PC-3 (cell line): ENCODE measurements at regions not wholly inside any gene's neighbourhood (a gene's known extent, or its start where the extent isn't known, plus 50 kb on each side); places are given as distances from the start of the nearest gene placed in this dataset.
"Not testable (repeated sequence)": the region's sequence is repeated elsewhere in the genome, so short reads cannot be mapped to it uniquely, and the experiment has no call there.

Experiments
- ATAC-seq: fragments of 200-7000 bp; cut with Tn5 transposase; 2 replicates; pipeline ENCODE4 v1.9.1; 2020; ENCODE audit warnings: mild to moderate bottlenecking, moderate library complexity
- BruUV-seq: library from RNA; stranded (reverse); fragments of 400-500 nt; replicated peaks from 2 replicates; lab custom pipeline; 2021; lab: Mats Ljungman, UMichigan
- CTCF ChIA-PET: fragments of 300-600 bp; sonication (Branson Sonifier 250); formaldehyde crosslinking; loops from one replicate; lab custom pipeline; 2022; ENCODE audit warnings: antibody characterized with exemption; lab: Charles Lee
- POLR2A ChIA-PET: fragments of 300-600 bp; sonication (Branson Sonifier 250); formaldehyde crosslinking; loops from one replicate; lab custom pipeline; 2022; ENCODE audit warnings: antibody characterized with exemption; ENCODE audit not compliant: unreplicated experiment; lab: Charles Lee
- DNase-seq: peaks from one replicate; pipeline ENCODE4 v3.0.0-alpha.2; 2015
- H2AFZ ChIP-seq: fragments of 300-600 bp; sonication (generic); 2 replicates; pipeline ENCODE4 v1.6.0; 2016; ENCODE audit warnings: antibody characterized with exemption, low read length
- H3F3A ChIP-seq: fragments of 300-600 bp; sonication (generic); one replicate; pipeline ENCODE4 v1.6.0; 2017; ENCODE audit warnings: antibody characterized with exemption, low read length, control low read depth, mild to moderate bottlenecking; ENCODE audit not compliant: unreplicated experiment
- H3K27ac ChIP-seq: fragments of 300-600 bp; sonication (generic); 2 replicates; pipeline ENCODE4 v1.5.1; 2016; ENCODE audit warnings: mild to moderate bottlenecking, low read length
- H3K27me3 ChIP-seq: fragments of 300-600 bp; sonication (generic); 2 replicates; pipeline ENCODE4 v1.6.1; 2016; ENCODE audit warnings: low read length, mixed read lengths
- H3K36me3 ChIP-seq: fragments of 300-600 bp; sonication (generic); 2 replicates; pipeline ENCODE4 v1.6.1; 2016; ENCODE audit warnings: low read depth, mixed run types, low read length, mixed read lengths
- H3K4me1 ChIP-seq: fragments of 300-600 bp; sonication (generic); 2 replicates; pipeline ENCODE4 v1.5.1; 2016; ENCODE audit warnings: low read length; ENCODE audit not compliant: insufficient read depth
- H3K4me2 ChIP-seq: fragments of 300-600 bp; sonication (generic); 2 replicates; pipeline ENCODE4 v1.6.0; 2016; ENCODE audit warnings: low read length
- H3K4me3 ChIP-seq: fragments of 300-600 bp; sonication (generic); 2 replicates; pipeline ENCODE4 v1.5.1; 2016; ENCODE audit warnings: mild to moderate bottlenecking, low read length, mixed read lengths
- H3K79me2 ChIP-seq: fragments of 300-600 bp; sonication (generic); 2 replicates; pipeline ENCODE4 v1.6.1; 2017; ENCODE audit warnings: low read length, mixed read lengths
- H3K9ac ChIP-seq: fragments of 300-600 bp; sonication (generic); 2 replicates; pipeline ENCODE4 v1.6.0; 2016; ENCODE audit warnings: mild to moderate bottlenecking, low read length
- H3K9me2 ChIP-seq: fragments of 300-600 bp; sonication (generic); replicated peaks from 2 replicates; pipeline ENCODE4 v1.6.1; 2016; ENCODE audit warnings: mixed run types, low read length, mixed read lengths
- H3K9me3 ChIP-seq: fragments of 300-600 bp; sonication (generic); 2 replicates; pipeline ENCODE4 v1.6.1; 2016; ENCODE audit warnings: low read length, mixed read lengths
- H4K20me1 ChIP-seq: fragments of 300-600 bp; sonication (generic); 2 replicates; pipeline ENCODE4 v1.6.1; 2016; ENCODE audit warnings: low read length, mixed read lengths
- CTCF ChIP-seq: fragments of 300-600 bp; sonication (generic); conservative IDR thresholded peaks from 2 replicates; pipeline ENCODE4 v1.5.1; 2017; ENCODE audit warnings: antibody characterized with exemption, low read depth, mild to moderate bottlenecking, low read length
- EZH2 ChIP-seq: fragments of 300-600 bp; sonication (generic); IDR thresholded peaks from one replicate; pipeline ENCODE4 v1.6.1; 2017; ENCODE audit warnings: antibody characterized with exemption, mild to moderate bottlenecking, low read length; ENCODE audit not compliant: unreplicated experiment
- EZH2phosphoT487 ChIP-seq: fragments of 300-600 bp; sonication (generic); IDR thresholded peaks from 2 replicates; pipeline ENCODE4 v1.6.1; 2018; ENCODE audit warnings: mild to moderate bottlenecking, antibody characterized with exemption, low read length, borderline replicate concordance
- intact Hi-C: fragments of 100-400 bp; cut with micrococcal nuclease; formaldehyde crosslinking; loops from 2 replicates; pipeline ENCODE4 v1.9.0; 2023

- Histone ChIP-seq H2AFZ (no peak overlapping the region), H3K4me3 (no peak overlapping the region), H3F3A (no peaks in the 10 kb centered on the region), H3K27me3 (peaks cover 17% of the 10 kb centered on the region), H3K9me3 (no peaks in the 10 kb centered on the region), H3K27ac (no peak overlapping the region), H3K79me2 (no peaks in the 10 kb centered on the region), H3K4me2 (no peak overlapping the region), H3K9ac (no peak overlapping the region), H3K36me3 (no peaks in the 10 kb centered on the region), H4K20me1 (no peaks in the 10 kb centered on the region), H3K9me2 (no peaks in the 10 kb centered on the region), H3K4me1 (no peaks in the 10 kb centered on the region)
- intact Hi-C loops, result no loop called here
- ATAC-seq (no peak), DNase-seq (no peak)
- TF ChIP-seq CTCF, result no peak
- TF ChIP-seq EZH2phosphoT487, result no peak
- TF ChIP-seq EZH2, result no peak
- ChIA-PET POLR2A (no interaction called here), CTCF (no interaction called here)
- no TSS peak for BruUV-seq
Observed at GRCh38 chr10:120108916-120109315, 216.4 kb downstream of the SEC23IP start.

- H3K4me1 ChIP-seq, ATAC-seq, CTCF ChIA-PET, H3K36me3 ChIP-seq, DNase-seq, intact Hi-C loops, POLR2A ChIA-PET, H3K27ac ChIP-seq, BruUV-seq, H3K9ac ChIP-seq, H3F3A ChIP-seq, H3K4me3 ChIP-seq, H3K9me2 ChIP-seq, H4K20me1 ChIP-seq, H2AFZ ChIP-seq, H3K4me2 ChIP-seq, H3K9me3 ChIP-seq, H3K79me2 ChIP-seq: not testable (repeated sequence)
- peaks cover 12% of the 10 kb centered on the region for H3K27me3 ChIP-seq
Observed at GRCh38 chr10:120109725-120110124, 217.2 kb downstream of the SEC23IP start.

DNA sequence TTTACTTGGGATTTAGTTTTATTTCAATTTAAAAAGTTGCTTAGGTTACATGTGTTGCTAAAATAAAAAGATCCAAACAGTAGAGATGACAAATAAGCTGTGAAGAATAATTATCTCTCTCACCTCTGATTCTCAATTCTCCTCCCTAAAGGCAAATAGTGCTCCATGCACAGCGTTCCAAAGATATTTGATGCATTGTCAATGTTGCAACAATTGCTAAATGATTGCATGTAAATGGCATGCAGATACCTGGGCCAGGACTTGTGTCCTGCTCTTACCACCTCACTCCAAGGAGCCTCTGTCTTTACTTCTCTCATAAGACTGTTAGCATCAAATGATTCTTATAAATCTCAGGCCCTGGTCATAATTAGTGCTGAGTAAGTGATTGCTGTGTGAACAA lies 217.7 kb downstream of the SEC23IP start:
- H3F3A ChIP-seq, result no peaks in the 10 kb centered on the region
- ATAC-seq (no peak), DNase-seq (no peak)
- no peaks in the 10 kb centered on the region for H3K9me3 ChIP-seq
- H3K27me3 ChIP-seq, result peaks cover 12% of the 10 kb centered on the region
- ChIA-PET POLR2A (no interaction called here), CTCF (no interaction called here)
- TF ChIP-seq EZH2phosphoT487 (no peak), CTCF (no peak), EZH2 (no peak)
- no peak overlapping the region for H3K4me3 ChIP-seq
- H3K27ac ChIP-seq, result no peak overlapping the region
- no peak overlapping the region for H3K4me2 ChIP-seq
- BruUV-seq, result no TSS peak
- H3K9ac ChIP-seq, result no peak overlapping the region
- no peaks in the 10 kb centered on the region for H3K79me2 ChIP-seq
- no peaks in the 10 kb centered on the region for H3K36me3 ChIP-seq
- intact Hi-C loops, result no loop called here
- no peaks in the 10 kb centered on the region for H3K4me1 ChIP-seq
- H4K20me1 ChIP-seq, result no peaks in the 10 kb centered on the region
- no peak overlapping the region for H2AFZ ChIP-seq
- no peaks in the 10 kb centered on the region for H3K9me2 ChIP-seq
